ENCODE measurements at regions not wholly inside any gene's neighbourhood (a gene's known extent, or its start where the extent isn't known, plus 50 kb on each side); places are given as distances from the start of the nearest gene placed in this dataset.

GRCh38 chr3:75101329-75102147 lies 487.1 kb upstream of the CNTN3 start:
- TF ChIP-seq POLR2A (IDR thresholded peaks at IDR 0.05), result no peak
- no peak for TF ChIP-seq CTCF (IDR thresholded peaks at IDR 0.05)

Data from right lobe of liver (tissue), 4 donors.